ENCODE measurements at regions not wholly inside any gene's neighbourhood (a gene's known extent, or its start where the extent isn't known, plus 50 kb on each side); places are given as distances from the start of the nearest gene placed in this dataset.

DNA sequence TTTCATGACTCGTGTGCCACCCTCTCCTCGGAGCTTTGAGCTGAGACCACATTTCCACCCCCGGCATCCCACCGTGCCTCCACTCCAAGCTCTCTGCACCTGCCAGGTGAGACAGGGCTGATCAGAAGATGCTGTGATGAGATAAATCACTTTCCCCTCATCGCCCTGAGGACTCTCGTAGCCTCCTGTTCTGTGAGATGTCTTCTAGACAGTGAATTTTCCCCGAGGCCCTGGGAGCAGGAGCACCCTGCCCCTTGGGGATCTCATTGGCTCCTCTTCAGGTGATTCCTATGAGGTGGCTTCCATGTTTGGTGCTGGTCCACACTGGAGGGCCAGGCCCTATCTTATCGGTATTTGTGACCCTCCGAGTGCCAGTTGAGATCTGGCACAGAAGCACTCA lies 154.0 kb upstream of the TSHZ3 start:
- Mint-ChIP-seq H3K9me3 (ENCODE audit: unreplicated experiment) (peaks cover 42% of the 10 kb centered on the region), H3K4me3 (ENCODE audit: unreplicated experiment) (no peak overlapping the region), H3K27me3 (ENCODE audit: insufficient read depth, unreplicated experiment) (no peaks in the 10 kb centered on the region), H3K36me3 (ENCODE audit: insufficient read depth, unreplicated experiment) (no peaks in the 10 kb centered on the region), H3K4me1 (ENCODE audit: insufficient read depth, unreplicated experiment) (no peaks in the 10 kb centered on the region), H3K27ac (ENCODE audit: low read depth, unreplicated experiment) (no peak overlapping the region)
- intact Hi-C loops (cut with micrococcal nuclease): no loop called here
- DNase-seq (ENCODE audit: unreplicated experiment): no peak
- TF ChIP-seq, protein P1, sequence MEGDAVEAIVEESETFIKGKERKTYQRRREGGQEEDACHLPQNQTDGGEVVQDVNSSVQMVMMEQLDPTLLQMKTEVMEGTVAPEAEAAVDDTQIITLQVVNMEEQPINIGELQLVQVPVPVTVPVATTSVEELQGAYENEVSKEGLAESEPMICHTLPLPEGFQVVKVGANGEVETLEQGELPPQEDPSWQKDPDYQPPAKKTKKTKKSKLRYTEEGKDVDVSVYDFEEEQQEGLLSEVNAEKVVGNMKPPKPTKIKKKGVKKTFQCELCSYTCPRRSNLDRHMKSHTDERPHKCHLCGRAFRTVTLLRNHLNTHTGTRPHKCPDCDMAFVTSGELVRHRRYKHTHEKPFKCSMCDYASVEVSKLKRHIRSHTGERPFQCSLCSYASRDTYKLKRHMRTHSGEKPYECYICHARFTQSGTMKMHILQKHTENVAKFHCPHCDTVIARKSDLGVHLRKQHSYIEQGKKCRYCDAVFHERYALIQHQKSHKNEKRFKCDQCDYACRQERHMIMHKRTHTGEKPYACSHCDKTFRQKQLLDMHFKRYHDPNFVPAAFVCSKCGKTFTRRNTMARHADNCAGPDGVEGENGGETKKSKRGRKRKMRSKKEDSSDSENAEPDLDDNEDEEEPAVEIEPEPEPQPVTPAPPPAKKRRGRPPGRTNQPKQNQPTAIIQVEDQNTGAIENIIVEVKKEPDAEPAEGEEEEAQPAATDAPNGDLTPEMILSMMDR (IDR thresholded peaks at IDR 0.05; ENCODE audit: unreplicated experiment): no peak
- POLR2A ChIA-PET: no interaction called here
- CTCF ChIA-PET: no interaction called here
- no TSS peak for BruUV-seq (replicated peaks)

DNA sequence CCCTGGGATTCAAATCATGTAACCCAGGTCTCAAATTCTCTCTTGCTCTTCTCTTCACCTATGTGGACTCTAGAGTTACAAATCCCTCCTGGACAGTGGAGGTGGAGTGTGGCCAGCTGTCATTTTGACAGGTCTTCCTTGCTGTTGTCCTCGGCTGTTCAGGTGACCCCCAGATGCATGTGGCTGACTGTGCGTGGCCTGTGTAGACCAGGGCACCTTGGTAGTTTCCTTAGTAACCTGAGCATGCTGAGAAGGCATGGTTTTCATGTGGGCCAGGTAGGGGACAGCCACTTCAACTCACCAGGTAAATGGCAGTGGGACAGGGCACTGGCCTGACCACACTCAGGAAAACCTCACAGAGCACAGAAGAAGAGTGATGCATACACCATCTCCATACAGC lies 155.0 kb upstream of the TSHZ3 start:
- Mint-ChIP-seq H3K27ac (ENCODE audit: low read depth, unreplicated experiment) (no peak overlapping the region), H3K36me3 (ENCODE audit: insufficient read depth, unreplicated experiment) (no peaks in the 10 kb centered on the region), H3K4me3 (ENCODE audit: unreplicated experiment) (no peak overlapping the region), H3K27me3 (ENCODE audit: insufficient read depth, unreplicated experiment) (no peaks in the 10 kb centered on the region), H3K9me3 (ENCODE audit: unreplicated experiment) (peaks cover 42% of the 10 kb centered on the region), H3K4me1 (ENCODE audit: insufficient read depth, unreplicated experiment) (no peaks in the 10 kb centered on the region)
- no TSS peak for BruUV-seq (replicated peaks)
- DNase-seq (ENCODE audit: unreplicated experiment): no peak
- CTCF ChIA-PET: no interaction called here
- intact Hi-C loops (cut with micrococcal nuclease): no loop called here
- TF ChIP-seq, protein P1 (IDR thresholded peaks at IDR 0.05; ENCODE audit: unreplicated experiment): no peak
- POLR2A ChIA-PET: no interaction called here

DNA sequence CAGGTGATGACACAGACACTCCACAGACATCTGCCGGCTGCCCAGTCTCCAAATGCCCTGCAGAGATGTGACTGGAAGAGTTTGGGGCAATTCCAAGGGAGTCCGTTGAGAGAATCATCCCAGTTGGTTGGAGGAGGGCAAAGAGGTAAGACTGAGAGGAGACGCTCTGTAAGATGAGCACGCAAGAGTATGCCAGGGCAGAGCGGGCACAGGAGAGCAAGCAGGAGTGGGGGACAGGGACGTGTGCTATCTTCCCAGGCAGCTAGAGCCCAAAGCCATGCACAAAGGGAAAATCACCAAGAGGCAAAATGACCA lies 156.3 kb upstream of the TSHZ3 start:
- intact Hi-C loops (cut with micrococcal nuclease): no loop called here
- Mint-ChIP-seq H3K9me3 (ENCODE audit: unreplicated experiment) (peaks cover 37% of the 10 kb centered on the region), H3K4me3 (ENCODE audit: unreplicated experiment) (no peak overlapping the region), H3K27me3 (ENCODE audit: insufficient read depth, unreplicated experiment) (no peaks in the 10 kb centered on the region), H3K36me3 (ENCODE audit: insufficient read depth, unreplicated experiment) (no peaks in the 10 kb centered on the region), H3K27ac (ENCODE audit: low read depth, unreplicated experiment) (no peak overlapping the region), H3K4me1 (ENCODE audit: insufficient read depth, unreplicated experiment) (no peaks in the 10 kb centered on the region)
- no peak for DNase-seq (ENCODE audit: unreplicated experiment)
- BruUV-seq (replicated peaks): no TSS peak
- POLR2A ChIA-PET: no interaction called here
- CTCF ChIA-PET: interaction anchor here (0.7 kb wide), 1 partner anchor 835 kb away, joined by 3 read pairs; no protein-coding TSS in a partner anchor
- TF ChIP-seq, protein P1 (IDR thresholded peaks at IDR 0.05; ENCODE audit: unreplicated experiment): no peak

DNA sequence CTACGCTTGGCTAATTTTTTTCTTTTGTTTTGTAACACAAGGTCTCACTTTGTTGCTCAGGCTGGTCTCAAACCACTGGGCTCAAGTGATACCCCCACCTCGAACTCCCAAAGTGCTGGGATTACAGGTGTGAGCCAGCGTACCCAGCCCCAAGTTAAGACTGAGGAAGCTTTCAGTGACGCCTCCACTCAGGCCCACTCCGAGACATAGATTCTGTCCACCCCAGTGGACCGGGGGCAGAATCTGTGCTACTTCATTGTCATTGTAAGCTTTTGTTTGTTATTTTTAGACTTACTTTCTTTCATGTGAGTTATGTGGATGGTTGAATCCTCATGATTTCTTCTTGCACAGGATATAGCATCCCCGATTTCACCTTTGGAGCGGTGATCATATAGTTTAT lies 156.9 kb upstream of the TSHZ3 start:
- TF ChIP-seq, protein P1 (IDR thresholded peaks at IDR 0.05; ENCODE audit: unreplicated experiment): no peak
- Mint-ChIP-seq H3K9me3 (ENCODE audit: unreplicated experiment) (peaks cover 37% of the 10 kb centered on the region), H3K4me1 (ENCODE audit: insufficient read depth, unreplicated experiment) (no peaks in the 10 kb centered on the region), H3K27me3 (ENCODE audit: insufficient read depth, unreplicated experiment) (no peaks in the 10 kb centered on the region), H3K36me3 (ENCODE audit: insufficient read depth, unreplicated experiment) (no peaks in the 10 kb centered on the region), H3K4me3 (ENCODE audit: unreplicated experiment) (no peak overlapping the region), H3K27ac (ENCODE audit: low read depth, unreplicated experiment) (no peak overlapping the region)
- ChIA-PET POLR2A (no interaction called here), CTCF (no interaction called here)
- intact Hi-C loops (cut with micrococcal nuclease): no loop called here
- BruUV-seq (replicated peaks): no TSS peak
- DNase-seq (ENCODE audit: unreplicated experiment): no peak
